IMR-90 (cell line): ENCODE measurements at regions not wholly inside any gene's neighbourhood (a gene's known extent, or its start where the extent isn't known, plus 50 kb on each side); places are given as distances from the start of the nearest gene placed in this dataset.

Source experiments
- ATAC-seq: fragments of 200-7000 bp; cut with Tn5 transposase; 2 replicates; pipeline ENCODE4 v1.9.1; 2020; ENCODE audit warnings: low read depth, mild to moderate bottlenecking, moderate library complexity
- BruUV-seq: library from RNA; stranded (reverse); fragments of 400-500 nt; replicated peaks from 2 replicates; lab custom pipeline; 2021; lab: Mats Ljungman, UMichigan
- CTCF ChIA-PET: fragments of 300-600 bp; formaldehyde crosslinking; extraction: SDS; loops from one replicate; lab custom pipeline; 2021; ENCODE audit warnings: antibody characterized with exemption; lab: Yijun Ruan, JAX
- POLR2A ChIA-PET: fragments of 300-600 bp; sonication (Branson Sonifier 250); formaldehyde crosslinking; loops from one replicate; lab custom pipeline; 2022; ENCODE audit warnings: antibody characterized with exemption; ENCODE audit not compliant: unreplicated experiment; lab: Charles Lee
- DNase-seq: peaks from one replicate; pipeline ENCODE4 v3.0.0; 2013
- H2AFZ ChIP-seq: replicated peaks from 2 replicates; pipeline ENCODE3; 2013; ENCODE audit warnings: low read length, mild to moderate bottlenecking; ENCODE audit not compliant: poor library complexity
- H2AK5ac ChIP-seq: 2 replicates; pipeline ENCODE4 v1.6.1; 2013; ENCODE audit warnings: low read depth, low read length, inconsistent platforms
- H2AK9ac ChIP-seq: replicated peaks from 2 replicates; pipeline ENCODE3; 2013; ENCODE audit warnings: mild to moderate bottlenecking, low read depth, low read length, moderate library complexity; ENCODE audit not compliant: poor library complexity
- H2BK120ac ChIP-seq: 2 replicates; pipeline ENCODE4 v1.6.1; 2013; ENCODE audit warnings: low read depth, low read length, inconsistent platforms
- H2BK15ac ChIP-seq: 3 replicates; pipeline ENCODE4 v1.6.1; 2013; ENCODE audit warnings: low read depth, low read length, inconsistent platforms
- H2BK20ac ChIP-seq: 2 replicates; pipeline ENCODE4 v1.6.1; 2013; ENCODE audit warnings: low read depth, mild to moderate bottlenecking, inconsistent platforms, low read length, moderate library complexity
- H2BK5ac ChIP-seq: 2 replicates; pipeline ENCODE4 v1.6.1; 2013; ENCODE audit warnings: mild to moderate bottlenecking, low read depth, low read length, inconsistent platforms; ENCODE audit not compliant: poor library complexity, severe bottlenecking
- H3K14ac ChIP-seq: replicated peaks from 2 replicates; pipeline ENCODE4 v1.6.1; 2013; ENCODE audit warnings: low read depth, low read length, inconsistent platforms
- H3K18ac ChIP-seq: 2 replicates; pipeline ENCODE4 v1.6.1; 2013; ENCODE audit warnings: low read depth, low read length, control low read depth
- H3K23ac ChIP-seq: 2 replicates; pipeline ENCODE4 v1.6.1; 2013; ENCODE audit warnings: low read depth, low read length, inconsistent platforms
- H3K27ac ChIP-seq: 2 replicates; pipeline ENCODE4 v1.5.1; 2013; ENCODE audit warnings: mild to moderate bottlenecking, control low read depth, low read length; ENCODE audit not compliant: insufficient read depth
- H3K27me3 ChIP-seq: 2 replicates; pipeline ENCODE4 v1.6.1; 2013; ENCODE audit warnings: low read length; ENCODE audit not compliant: control insufficient read depth, insufficient read depth
- H3K36me3 ChIP-seq: 2 replicates; pipeline ENCODE4 v1.6.1; 2013; ENCODE audit warnings: low read length, mixed read lengths; ENCODE audit not compliant: control insufficient read depth, insufficient read depth
- H3K4ac ChIP-seq: 2 replicates; pipeline ENCODE4 v1.6.1; 2013; ENCODE audit warnings: low read depth, low read length, inconsistent platforms
- H3K4me1 ChIP-seq: 2 replicates; pipeline ENCODE4 v1.6.1; 2013; ENCODE audit warnings: low read length, mixed read lengths; ENCODE audit not compliant: control insufficient read depth, insufficient read depth
- H3K4me2 ChIP-seq: 2 replicates; pipeline ENCODE4 v1.6.1; 2013; ENCODE audit warnings: low read depth, mild to moderate bottlenecking, control low read depth, low read length, moderate library complexity
- H3K4me3 ChIP-seq: 2 replicates; pipeline ENCODE4 v1.5.1; 2013; ENCODE audit warnings: low read depth, mild to moderate bottlenecking, control low read depth, low read length, moderate library complexity; ENCODE audit not compliant: insufficient read depth
- H3K56ac ChIP-seq: 2 replicates; pipeline ENCODE4 v1.6.1; 2013; ENCODE audit warnings: low read length, inconsistent platforms; ENCODE audit not compliant: insufficient read depth; ENCODE audit errors: extremely low read depth
- H3K79me1 ChIP-seq, 2 experiments: 2 replicates each; pipeline ENCODE4 v1.6.1; 2013; ENCODE audit warnings: low read length in 2 of 2, inconsistent platforms in 1 of 2, low read depth in 1 of 2
- H3K9ac ChIP-seq: 2 replicates; pipeline ENCODE4 v1.6.1; 2013; ENCODE audit warnings: low read depth, low read length, control low read depth
- H3K9me1 ChIP-seq: 2 replicates; pipeline ENCODE4 v1.6.1; 2013; ENCODE audit warnings: low read length, inconsistent platforms; ENCODE audit not compliant: insufficient read depth
- H3K9me3 ChIP-seq: 2 replicates; pipeline ENCODE4 v1.6.1; 2013; ENCODE audit warnings: low read length; ENCODE audit not compliant: control insufficient read depth, insufficient read depth
- H4K20me1 ChIP-seq: 2 replicates; pipeline ENCODE4 v1.6.1; 2013; ENCODE audit warnings: low read length, inconsistent platforms; ENCODE audit not compliant: insufficient read depth
- H4K5ac ChIP-seq: 2 replicates; pipeline ENCODE4 v1.6.1; 2013; ENCODE audit warnings: mild to moderate bottlenecking, low read depth, low read length, control low read depth
- H4K8ac ChIP-seq, 2 experiments: 2 replicates each; pipeline ENCODE4 v1.6.1; 2013; ENCODE audit warnings: low read depth in 2 of 2, low read length in 2 of 2, control low read depth in 1 of 2, inconsistent platforms in 1 of 2
- H4K91ac ChIP-seq: 2 replicates; pipeline ENCODE4 v1.6.1; 2013; ENCODE audit warnings: low read depth, low read length, inconsistent platforms; ENCODE audit not compliant: insufficient read depth
- BHLHE40 ChIP-seq: fragments of 150-350 bp; IDR thresholded peaks from 2 replicates; pipeline ENCODE4 v1.6.1; 2016; ENCODE audit warnings: mild to moderate bottlenecking, low read depth, low read length
- CEBPB ChIP-seq: IDR thresholded peaks from 2 replicates; pipeline ENCODE4 v1.6.1; 2012; ENCODE audit warnings: low read depth, low read length, improper control_type of control experiment
- CHD1 ChIP-seq: IDR thresholded peaks from 2 replicates; pipeline ENCODE4 v1.6.1; 2012; ENCODE audit warnings: low read depth, low read length, improper control_type of control experiment
- FOS ChIP-seq: fragments of 150-350 bp; IDR thresholded peaks from 2 replicates; pipeline ENCODE4 v1.6.1; 2016; ENCODE audit warnings: low read depth, low read length
- MAFK ChIP-seq: IDR thresholded peaks from 2 replicates; pipeline ENCODE4 v1.6.1; 2012; ENCODE audit warnings: low read depth, low read length, improper control_type of control experiment
- MAZ ChIP-seq: IDR thresholded peaks from 2 replicates; pipeline ENCODE4 v1.6.1; 2012; ENCODE audit warnings: low read depth, mild to moderate bottlenecking, low read length, improper control_type of control experiment, moderate library complexity, borderline replicate concordance
- MXI1 ChIP-seq: IDR thresholded peaks from 2 replicates; pipeline ENCODE4 v1.6.1; 2012; ENCODE audit warnings: low read depth, mild to moderate bottlenecking, low read length, moderate library complexity, borderline replicate concordance
- NFE2L2 ChIP-seq: fragments of 150-350 bp; IDR thresholded peaks from 2 replicates; pipeline ENCODE4 v1.6.1; 2016; ENCODE audit warnings: low read depth, mild to moderate bottlenecking, low read length
- POLR2A ChIP-seq: IDR thresholded peaks from 2 replicates; pipeline ENCODE4 v1.6.1; 2012; ENCODE audit warnings: mild to moderate bottlenecking, low read depth, low read length
- RAD21 ChIP-seq: IDR thresholded peaks from 2 replicates; pipeline ENCODE4 v1.6.1; 2012; ENCODE audit warnings: low read length, improper control_type of control experiment
- RCOR1 ChIP-seq: IDR thresholded peaks from 2 replicates; pipeline ENCODE4 v1.6.1; 2012; ENCODE audit warnings: mild to moderate bottlenecking, low read length, improper control_type of control experiment; ENCODE audit not compliant: insufficient replicate concordance
- RFX5 ChIP-seq: IDR thresholded peaks from 2 replicates; pipeline ENCODE4 v1.8.0; 2012; ENCODE audit warnings: low read depth, mild to moderate bottlenecking, low read length, moderate library complexity
- SMC3 ChIP-seq: fragments of 150-350 bp; IDR thresholded peaks from 2 replicates; pipeline ENCODE4 v1.6.1; 2016; ENCODE audit warnings: low read depth, mild to moderate bottlenecking, antibody characterized with exemption, low read length, moderate library complexity
- WGBS, 2 experiments: methylation state at CpG; one replicate each; pipeline versions ENCODE4 v1.1.5 to v1.1.7; 2013; ENCODE audit warnings: missing lambda C conversion rate in 2 of 2; ENCODE audit not compliant: insufficient read length in 1 of 2; ENCODE audit errors: extremely low coverage in 2 of 2; 5-methylcytosine and 5-hydroxymethylcytosine counted together
- dilution Hi-C: fragments of 300-500 bp; cut with HindIII; formaldehyde crosslinking; loops from one replicate; pipeline ENCODE4 v1.14.3; 2018; ENCODE audit warnings: low sequenced_read_pairs; ENCODE audit not compliant: unreplicated experiment
- in situ Hi-C: fragments of 300-500 bp; cut with MboI; formaldehyde crosslinking; loops from 3 replicates; pipeline ENCODE4 v1.14.3; 2019; ENCODE audit warnings: low sequenced_read_pairs, inconsistent platforms, mixed read lengths
- intact Hi-C: fragments of 100-400 bp; cut with micrococcal nuclease; formaldehyde crosslinking; loops from 2 replicates; pipeline ENCODE4 v1.10.0; 2022
- TF ChIP-seq, protein P1 (sequence below): fragments of 150-350 bp; IDR thresholded peaks from 2 replicates; pipeline ENCODE4 v1.6.1; 2017; ENCODE audit warnings: mild to moderate bottlenecking, antibody characterized with exemption, low read length, low read depth
- TF ChIP-seq, protein P2 (sequence below): conservative IDR thresholded peaks from 2 replicates; pipeline ENCODE4 v1.5.1; 2012; ENCODE audit warnings: mild to moderate bottlenecking, low read depth, low read length, improper control_type of control experiment
- TF ChIP-seq, protein P3 (sequence below): fragments of 150-350 bp; IDR thresholded peaks from 2 replicates; pipeline ENCODE4 v1.6.1; 2016; ENCODE audit warnings: low read depth, mild to moderate bottlenecking, low read length, moderate library complexity, borderline replicate concordance

DNA sequence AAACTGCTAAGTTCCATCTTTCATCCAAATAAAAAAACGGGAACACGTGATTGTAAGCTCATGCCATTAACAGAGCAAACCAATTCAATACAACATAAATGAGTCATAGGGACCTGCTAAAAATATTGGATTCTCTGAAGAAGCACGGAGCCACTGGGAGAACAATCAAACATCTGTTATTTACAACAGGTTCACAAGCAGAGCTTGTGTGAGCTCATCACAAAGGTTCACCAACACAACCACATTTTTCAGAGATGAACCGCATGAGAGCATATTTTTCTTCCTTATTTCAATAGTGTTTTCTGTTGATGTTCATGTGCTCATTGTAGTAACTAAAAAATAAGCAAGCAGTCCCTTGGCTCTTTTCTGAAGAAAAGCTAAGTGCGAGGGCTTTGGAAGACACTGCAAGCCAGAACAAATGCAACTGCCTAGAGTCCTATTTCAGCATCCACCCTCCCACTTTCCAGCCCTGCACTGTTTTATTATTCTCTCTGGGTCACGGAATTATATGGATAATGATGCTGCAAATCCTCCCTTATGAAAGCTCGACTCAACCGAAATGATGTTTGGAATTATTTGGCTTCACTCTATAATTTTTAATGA, 545.8 kb downstream of the LIG4 start:
- ChIA-PET POLR2A (interaction anchor here (0.6 kb wide), 1 partner anchor 1968 kb away, joined by 3 read pairs; no protein-coding TSS in a partner anchor), CTCF (interaction anchor here (1.2 to 1.3 kb wide), 2 partner anchors 9 to 20 kb away, joined by 3 read pairs; no protein-coding TSS in a partner anchor)
- H3K27ac ChIP-seq, result no peak overlapping the region
- no peak overlapping the region for H2BK120ac ChIP-seq
- H4K91ac ChIP-seq, result no peak overlapping the region
- no peak overlapping the region for H4K8ac ChIP-seq
- no peak overlapping the region for H3K56ac ChIP-seq
- H3K23ac ChIP-seq, result no peak overlapping the region
- no peak overlapping the region for H2AFZ ChIP-seq
- dilution Hi-C loops (no loop called here), intact Hi-C loops (no loop called here), in situ Hi-C loops (no loop called here)
- no TSS peak for BruUV-seq
- H3K9me3 ChIP-seq, result no peaks in the 10 kb centered on the region
- H3K9ac ChIP-seq, result no peak overlapping the region
- peak; percentile 35; the same call in 1 of the 2 replicates for ATAC-seq
- H4K20me1 ChIP-seq, result peaks cover 14% of the 10 kb centered on the region; the same call in 1 of the 2 replicates
- no peak overlapping the region for H2AK5ac ChIP-seq
- H3K4me1 ChIP-seq, result 0 out of 2 replicates have a peak, but pooled peaks cover 2% of the 10 kb centered on the region
- DNase-seq, result peak; percentile 79
- no peak overlapping the region for H3K4me3 ChIP-seq
- 100% methylated on average over 1 of the region's 8 CpGs; no CpG with 5 or more reads in 1 of the 2 experiments for WGBS, 2 experiments
- H3K14ac ChIP-seq, result no peak overlapping the region
- no peaks in the 10 kb centered on the region for H3K27me3 ChIP-seq
- no peak overlapping the region for H3K4ac ChIP-seq
- no peak overlapping the region for H2BK15ac ChIP-seq
- no peak overlapping the region for H4K5ac ChIP-seq
- H3K79me1 ChIP-seq, result peaks cover 9 to 34% of the 10 kb centered on the region in 2 experiments
- H3K36me3 ChIP-seq, result no peaks in the 10 kb centered on the region; the same call in 1 of the 2 replicates
- H2BK5ac ChIP-seq, result no peak overlapping the region
- no peaks in the 10 kb centered on the region for H3K9me1 ChIP-seq
- H3K18ac ChIP-seq, result no peak overlapping the region
- no peak overlapping the region for H2BK20ac ChIP-seq
- H2AK9ac ChIP-seq, result no peak overlapping the region
- H3K4me2 ChIP-seq, result no peak overlapping the region
- TF ChIP-seq FOS, result no peak
- TF ChIP-seq RCOR1, result no peak
- TF ChIP-seq NFE2L2, result no peak
- no peak for TF ChIP-seq SMC3
- TF ChIP-seq MAZ, result no peak
- TF ChIP-seq, protein P1, sequence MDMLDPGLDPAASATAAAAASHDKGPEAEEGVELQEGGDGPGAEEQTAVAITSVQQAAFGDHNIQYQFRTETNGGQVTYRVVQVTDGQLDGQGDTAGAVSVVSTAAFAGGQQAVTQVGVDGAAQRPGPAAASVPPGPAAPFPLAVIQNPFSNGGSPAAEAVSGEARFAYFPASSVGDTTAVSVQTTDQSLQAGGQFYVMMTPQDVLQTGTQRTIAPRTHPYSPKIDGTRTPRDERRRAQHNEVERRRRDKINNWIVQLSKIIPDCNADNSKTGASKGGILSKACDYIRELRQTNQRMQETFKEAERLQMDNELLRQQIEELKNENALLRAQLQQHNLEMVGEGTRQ, result no peak
- TF ChIP-seq RAD21, result no peak
- TF ChIP-seq CEBPB, result no peak
- no peak for TF ChIP-seq CHD1
- no peak for TF ChIP-seq POLR2A
- TF ChIP-seq, protein P2, sequence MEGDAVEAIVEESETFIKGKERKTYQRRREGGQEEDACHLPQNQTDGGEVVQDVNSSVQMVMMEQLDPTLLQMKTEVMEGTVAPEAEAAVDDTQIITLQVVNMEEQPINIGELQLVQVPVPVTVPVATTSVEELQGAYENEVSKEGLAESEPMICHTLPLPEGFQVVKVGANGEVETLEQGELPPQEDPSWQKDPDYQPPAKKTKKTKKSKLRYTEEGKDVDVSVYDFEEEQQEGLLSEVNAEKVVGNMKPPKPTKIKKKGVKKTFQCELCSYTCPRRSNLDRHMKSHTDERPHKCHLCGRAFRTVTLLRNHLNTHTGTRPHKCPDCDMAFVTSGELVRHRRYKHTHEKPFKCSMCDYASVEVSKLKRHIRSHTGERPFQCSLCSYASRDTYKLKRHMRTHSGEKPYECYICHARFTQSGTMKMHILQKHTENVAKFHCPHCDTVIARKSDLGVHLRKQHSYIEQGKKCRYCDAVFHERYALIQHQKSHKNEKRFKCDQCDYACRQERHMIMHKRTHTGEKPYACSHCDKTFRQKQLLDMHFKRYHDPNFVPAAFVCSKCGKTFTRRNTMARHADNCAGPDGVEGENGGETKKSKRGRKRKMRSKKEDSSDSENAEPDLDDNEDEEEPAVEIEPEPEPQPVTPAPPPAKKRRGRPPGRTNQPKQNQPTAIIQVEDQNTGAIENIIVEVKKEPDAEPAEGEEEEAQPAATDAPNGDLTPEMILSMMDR, result no peak
- TF ChIP-seq, protein P3, sequence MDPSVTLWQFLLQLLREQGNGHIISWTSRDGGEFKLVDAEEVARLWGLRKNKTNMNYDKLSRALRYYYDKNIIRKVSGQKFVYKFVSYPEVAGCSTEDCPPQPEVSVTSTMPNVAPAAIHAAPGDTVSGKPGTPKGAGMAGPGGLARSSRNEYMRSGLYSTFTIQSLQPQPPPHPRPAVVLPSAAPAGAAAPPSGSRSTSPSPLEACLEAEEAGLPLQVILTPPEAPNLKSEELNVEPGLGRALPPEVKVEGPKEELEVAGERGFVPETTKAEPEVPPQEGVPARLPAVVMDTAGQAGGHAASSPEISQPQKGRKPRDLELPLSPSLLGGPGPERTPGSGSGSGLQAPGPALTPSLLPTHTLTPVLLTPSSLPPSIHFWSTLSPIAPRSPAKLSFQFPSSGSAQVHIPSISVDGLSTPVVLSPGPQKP, result no peak
- no peak for TF ChIP-seq MAFK
- TF ChIP-seq MXI1, result no peak
- TF ChIP-seq RFX5, result no peak
- TF ChIP-seq BHLHE40, result no peak
